ENCODE measurements at regions not wholly inside any gene's neighbourhood (a gene's known extent, or its start where the extent isn't known, plus 50 kb on each side); places are given as distances from the start of the nearest gene placed in this dataset.

DNA sequence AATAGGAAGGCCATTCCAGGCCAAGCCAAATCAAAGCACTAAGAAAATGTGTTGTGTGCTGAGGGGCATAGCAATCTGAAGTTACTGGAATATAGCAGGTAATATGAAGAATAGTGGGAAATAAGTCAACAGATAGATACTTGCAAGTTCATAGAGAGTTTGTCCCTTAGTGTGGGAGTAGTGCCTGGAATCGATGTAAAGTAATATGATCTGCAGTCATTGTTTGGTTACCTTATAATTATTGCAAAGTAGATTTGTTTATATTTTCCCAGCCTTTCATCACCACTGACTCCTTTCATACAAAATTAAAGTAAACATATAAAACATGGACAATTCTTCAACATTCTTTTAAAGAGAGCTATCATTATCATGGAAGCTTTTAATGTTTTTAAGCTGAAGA lies 420.9 kb upstream of the NECTIN3 start:
- no peak for TF ChIP-seq JUND (IDR thresholded peaks at IDR 0.05)
- TF ChIP-seq CTCF (IDR thresholded peaks at IDR 0.05; ENCODE audit: low read depth, low read length, missing input control) = no peak
- TF ChIP-seq SP1 (IDR thresholded peaks at IDR 0.05) = no peak
- no peak for TF ChIP-seq TAF1 (conservative IDR thresholded peaks at IDR 0.05)
- no peak for TF ChIP-seq RXRA (IDR thresholded peaks at IDR 0.05)
- TF ChIP-seq YY1 (IDR thresholded peaks at IDR 0.05) = no peak
